ENCODE measurements at regions not wholly inside any gene's neighbourhood (a gene's known extent, or its start where the extent isn't known, plus 50 kb on each side); places are given as distances from the start of the nearest gene placed in this dataset.

DNA sequence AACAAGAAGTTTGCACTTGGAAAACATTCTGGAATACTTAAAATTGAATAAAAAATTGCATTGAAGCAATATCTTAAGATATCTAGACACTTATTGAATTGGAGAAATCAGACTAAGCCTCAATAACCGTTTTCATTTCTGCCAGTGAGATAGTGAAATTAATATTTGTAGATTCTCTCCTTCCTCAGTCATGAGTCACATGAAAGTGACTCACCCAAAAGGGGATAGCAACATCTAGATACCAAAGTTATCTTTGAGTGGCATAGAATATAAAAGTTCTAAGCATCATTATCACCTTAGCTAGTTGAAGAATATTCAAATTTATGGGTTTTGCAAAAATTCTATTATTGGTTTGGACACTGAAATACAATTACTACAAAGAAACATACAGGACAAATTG lies 614.8 kb upstream of the ZNF717 start:
- TF ChIP-seq, protein P1, sequence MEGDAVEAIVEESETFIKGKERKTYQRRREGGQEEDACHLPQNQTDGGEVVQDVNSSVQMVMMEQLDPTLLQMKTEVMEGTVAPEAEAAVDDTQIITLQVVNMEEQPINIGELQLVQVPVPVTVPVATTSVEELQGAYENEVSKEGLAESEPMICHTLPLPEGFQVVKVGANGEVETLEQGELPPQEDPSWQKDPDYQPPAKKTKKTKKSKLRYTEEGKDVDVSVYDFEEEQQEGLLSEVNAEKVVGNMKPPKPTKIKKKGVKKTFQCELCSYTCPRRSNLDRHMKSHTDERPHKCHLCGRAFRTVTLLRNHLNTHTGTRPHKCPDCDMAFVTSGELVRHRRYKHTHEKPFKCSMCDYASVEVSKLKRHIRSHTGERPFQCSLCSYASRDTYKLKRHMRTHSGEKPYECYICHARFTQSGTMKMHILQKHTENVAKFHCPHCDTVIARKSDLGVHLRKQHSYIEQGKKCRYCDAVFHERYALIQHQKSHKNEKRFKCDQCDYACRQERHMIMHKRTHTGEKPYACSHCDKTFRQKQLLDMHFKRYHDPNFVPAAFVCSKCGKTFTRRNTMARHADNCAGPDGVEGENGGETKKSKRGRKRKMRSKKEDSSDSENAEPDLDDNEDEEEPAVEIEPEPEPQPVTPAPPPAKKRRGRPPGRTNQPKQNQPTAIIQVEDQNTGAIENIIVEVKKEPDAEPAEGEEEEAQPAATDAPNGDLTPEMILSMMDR (IDR thresholded peaks at IDR 0.05): no peak
- TF ChIP-seq POLR2A (IDR thresholded peaks at IDR 0.05): no peak

Data from testis (tissue), 2 donors.